Activated naive CD8-positive, alpha-beta T cell (primary cell): ENCODE measurements at regions not wholly inside any gene's neighbourhood (a gene's known extent, or its start where the extent isn't known, plus 50 kb on each side); places are given as distances from the start of the nearest gene placed in this dataset.

Experiments used
- H3K27ac Mint-ChIP-seq: one replicate; pipeline ENCODE4 v1.8.0; 2021; ENCODE audit warnings: mixed read lengths
- H3K27me3 Mint-ChIP-seq: one replicate; pipeline ENCODE4 v1.8.0; 2021; ENCODE audit warnings: mixed read lengths
- H3K36me3 Mint-ChIP-seq: one replicate; pipeline ENCODE4 v1.8.0; 2021; ENCODE audit warnings: mixed read lengths
- H3K4me1 Mint-ChIP-seq: one replicate; pipeline ENCODE4 v1.8.0; 2021; ENCODE audit warnings: low read depth, mixed read lengths
- H3K4me3 Mint-ChIP-seq: one replicate; pipeline ENCODE4 v1.8.0; 2021; ENCODE audit warnings: mild to moderate bottlenecking, mixed read lengths
- H3K9me3 Mint-ChIP-seq: one replicate; pipeline ENCODE4 v1.8.0; 2021; ENCODE audit warnings: low read depth, mixed read lengths

DNA sequence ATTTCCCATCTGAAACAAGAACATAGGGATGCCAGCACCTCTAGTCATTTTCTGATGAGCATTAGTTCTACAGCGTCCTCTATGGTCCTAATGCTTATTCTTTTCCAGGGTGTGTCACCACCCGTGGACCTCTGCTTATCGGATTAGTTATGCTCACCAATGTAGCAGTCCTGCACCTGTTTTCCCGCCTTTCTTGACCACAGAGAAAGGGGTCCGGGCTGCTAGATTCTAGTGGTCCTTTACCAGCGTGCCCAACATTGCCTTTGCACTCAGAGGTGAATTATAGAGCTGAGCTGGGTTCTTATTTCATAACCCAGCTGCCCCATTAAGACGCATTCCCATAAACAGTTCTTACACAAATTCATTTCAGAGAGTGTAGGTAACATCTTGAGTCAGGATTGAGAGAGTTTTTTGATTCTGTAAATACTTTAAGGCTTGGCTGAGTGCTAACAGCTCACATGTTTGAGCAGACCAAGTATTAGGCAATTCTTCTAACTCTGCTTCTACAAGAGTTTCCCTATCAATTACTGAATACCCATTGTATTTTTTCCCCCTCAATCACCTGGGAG is 2205.1 kb upstream of the C9orf72 start:
- Mint-ChIP-seq H3K27ac (no peak overlapping the region), H3K27me3 (no peaks in the 10 kb centered on the region), H3K36me3 (no peaks in the 10 kb centered on the region), H3K4me3 (no peak overlapping the region), H3K4me1 (no peaks in the 10 kb centered on the region), H3K9me3 (peaks cover 14% of the 10 kb centered on the region)

DNA sequence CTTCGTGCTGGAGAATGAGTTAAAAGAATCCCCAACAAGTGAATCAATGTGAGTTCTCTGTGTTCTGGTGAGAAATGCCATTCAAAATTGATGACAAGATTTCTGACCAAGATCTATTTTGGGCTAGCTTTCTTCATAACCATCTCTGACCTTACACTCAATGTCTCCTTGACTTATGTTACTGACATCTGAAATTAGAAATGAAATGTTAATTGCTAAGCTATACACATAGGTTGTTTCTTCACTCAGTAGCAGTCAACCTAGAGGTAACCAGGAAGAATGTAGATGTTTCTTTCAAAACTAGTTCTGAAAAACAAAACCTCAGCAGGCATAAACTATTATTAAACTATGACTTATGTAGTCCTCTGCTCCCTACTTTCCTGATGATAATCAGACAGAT is 2220.7 kb upstream of the C9orf72 start:
- H3K36me3 Mint-ChIP-seq: no peaks in the 10 kb centered on the region
- H3K27me3 Mint-ChIP-seq: no peaks in the 10 kb centered on the region
- H3K27ac Mint-ChIP-seq: no peak overlapping the region
- no peaks in the 10 kb centered on the region for H3K4me1 Mint-ChIP-seq
- no peak overlapping the region for H3K4me3 Mint-ChIP-seq
- no peaks in the 10 kb centered on the region for H3K9me3 Mint-ChIP-seq

DNA sequence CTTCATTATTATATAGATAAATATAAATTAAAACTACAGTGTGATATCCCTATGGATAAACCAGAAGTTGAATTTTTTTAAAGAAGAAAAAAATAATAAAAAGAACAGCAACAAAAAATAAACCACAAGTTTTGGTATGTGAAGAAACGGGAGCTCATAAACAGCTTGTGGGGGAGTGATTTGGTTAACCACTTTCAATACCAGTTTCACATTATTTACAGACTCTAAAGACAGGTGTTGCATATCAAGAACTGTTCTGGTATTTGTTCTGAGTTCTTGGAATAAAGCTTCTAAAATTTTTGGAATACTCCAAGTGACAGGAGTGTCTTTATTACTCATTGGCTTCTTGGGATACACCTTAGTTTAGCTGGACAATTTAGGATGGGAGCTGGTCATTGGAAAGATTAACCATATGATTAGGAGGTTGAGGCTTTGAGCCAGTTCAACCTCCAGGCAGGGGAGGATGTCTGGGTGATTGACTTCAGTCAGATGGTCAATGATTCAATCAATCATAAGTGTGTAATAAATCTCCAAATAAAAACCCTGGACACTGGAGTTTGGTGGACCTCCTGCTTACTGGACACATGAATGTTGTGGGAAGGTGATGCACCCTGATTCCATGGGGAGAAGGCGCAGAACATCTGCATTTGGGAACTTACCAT is 2223.1 kb upstream of the C9orf72 start:
- H3K4me3 Mint-ChIP-seq: no peak overlapping the region
- no peak overlapping the region for H3K27ac Mint-ChIP-seq
- peaks cover 4% of the 10 kb centered on the region for H3K9me3 Mint-ChIP-seq
- H3K27me3 Mint-ChIP-seq: no peaks in the 10 kb centered on the region
- H3K36me3 Mint-ChIP-seq: no peaks in the 10 kb centered on the region
- H3K4me1 Mint-ChIP-seq: no peaks in the 10 kb centered on the region

DNA sequence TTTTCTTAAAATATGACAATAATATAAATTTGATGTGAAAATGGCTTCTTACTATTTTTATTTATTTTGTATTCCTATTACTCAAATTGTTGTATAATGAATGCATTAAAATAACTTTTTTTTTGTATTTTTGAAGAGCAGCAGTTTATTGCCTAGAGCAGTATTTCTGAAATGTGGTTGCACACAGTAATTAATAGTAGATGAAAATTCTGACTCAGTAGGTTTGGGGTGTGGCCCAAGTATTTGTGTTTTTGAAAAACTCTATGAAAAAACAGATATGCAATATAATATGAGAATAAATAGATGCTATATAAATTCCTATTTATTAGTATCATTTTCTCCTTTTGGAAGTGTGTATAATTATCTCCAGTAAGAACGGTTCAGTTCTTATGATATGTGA is 2225.3 kb upstream of the C9orf72 start:
- Mint-ChIP-seq H3K27ac (no peak overlapping the region), H3K4me3 (no peak overlapping the region), H3K4me1 (no peaks in the 10 kb centered on the region), H3K27me3 (no peaks in the 10 kb centered on the region), H3K9me3 (peaks cover 4% of the 10 kb centered on the region), H3K36me3 (no peaks in the 10 kb centered on the region)

DNA sequence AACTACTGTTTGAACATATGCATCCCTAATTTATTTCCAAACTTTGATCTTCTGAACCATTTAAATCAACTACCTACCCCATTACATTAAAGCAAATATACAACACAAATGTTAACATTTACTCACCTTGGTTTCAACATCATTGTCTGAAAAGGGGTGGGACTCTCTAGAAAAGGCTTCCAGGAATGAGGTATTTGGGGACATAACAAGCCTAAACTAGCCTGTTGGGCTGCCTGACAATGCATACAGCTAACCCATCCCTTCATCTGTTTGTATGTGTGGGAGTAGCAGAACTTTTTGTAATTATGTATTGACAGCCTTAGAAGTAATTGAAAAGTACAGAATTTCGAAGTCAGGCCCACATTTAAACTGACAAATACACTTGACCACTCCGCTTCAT is 2225.9 kb upstream of the C9orf72 start:
- Mint-ChIP-seq H3K4me1 (no peaks in the 10 kb centered on the region), H3K27me3 (no peaks in the 10 kb centered on the region), H3K27ac (no peak overlapping the region), H3K36me3 (no peaks in the 10 kb centered on the region), H3K4me3 (no peak overlapping the region), H3K9me3 (peaks cover 4% of the 10 kb centered on the region)

DNA sequence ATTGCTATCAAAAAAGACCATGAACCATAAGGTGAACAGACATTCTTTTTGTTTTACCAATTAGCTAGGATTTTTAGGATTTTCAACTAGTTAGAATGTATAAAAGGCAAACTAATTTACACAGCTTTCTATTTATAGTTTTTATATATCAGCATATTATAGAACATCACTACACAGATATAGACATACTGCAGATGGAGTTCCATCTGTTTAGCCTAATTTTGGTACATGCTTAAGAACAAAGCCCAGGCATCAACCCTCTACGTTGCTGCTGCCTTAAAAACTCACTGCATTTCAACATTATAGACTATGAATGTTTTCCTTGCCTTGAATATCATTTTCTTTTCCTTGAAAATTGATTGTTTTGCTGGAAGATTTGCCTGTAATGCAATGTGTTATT is 2227.5 kb upstream of the C9orf72 start:
- no peaks in the 10 kb centered on the region for H3K36me3 Mint-ChIP-seq
- peaks cover 4% of the 10 kb centered on the region for H3K9me3 Mint-ChIP-seq
- no peaks in the 10 kb centered on the region for H3K27me3 Mint-ChIP-seq
- no peak overlapping the region for H3K4me3 Mint-ChIP-seq
- H3K27ac Mint-ChIP-seq: no peak overlapping the region
- no peaks in the 10 kb centered on the region for H3K4me1 Mint-ChIP-seq

DNA sequence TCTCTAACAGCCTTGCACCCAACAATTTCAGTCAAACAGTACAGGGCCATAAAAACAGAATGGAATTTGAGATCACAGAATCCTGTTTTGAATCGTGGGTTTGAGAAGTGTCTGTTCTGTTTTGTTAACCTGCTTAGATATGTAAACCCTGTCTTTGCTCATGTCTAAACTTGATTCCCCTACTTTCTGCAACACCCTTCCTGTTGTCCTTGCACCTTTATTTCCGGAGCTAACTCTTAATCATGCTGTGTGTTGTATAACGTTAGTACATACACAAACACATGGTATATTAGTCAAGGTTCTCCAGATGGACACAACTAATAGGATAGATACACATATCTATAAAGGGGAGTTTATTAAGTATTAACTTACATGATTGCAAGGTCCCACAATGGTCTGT is 2229.2 kb upstream of the C9orf72 start:
- Mint-ChIP-seq H3K4me3 (no peak overlapping the region), H3K4me1 (no peaks in the 10 kb centered on the region), H3K9me3 (peaks cover 4% of the 10 kb centered on the region), H3K27ac (no peak overlapping the region), H3K36me3 (no peaks in the 10 kb centered on the region), H3K27me3 (no peaks in the 10 kb centered on the region)

DNA sequence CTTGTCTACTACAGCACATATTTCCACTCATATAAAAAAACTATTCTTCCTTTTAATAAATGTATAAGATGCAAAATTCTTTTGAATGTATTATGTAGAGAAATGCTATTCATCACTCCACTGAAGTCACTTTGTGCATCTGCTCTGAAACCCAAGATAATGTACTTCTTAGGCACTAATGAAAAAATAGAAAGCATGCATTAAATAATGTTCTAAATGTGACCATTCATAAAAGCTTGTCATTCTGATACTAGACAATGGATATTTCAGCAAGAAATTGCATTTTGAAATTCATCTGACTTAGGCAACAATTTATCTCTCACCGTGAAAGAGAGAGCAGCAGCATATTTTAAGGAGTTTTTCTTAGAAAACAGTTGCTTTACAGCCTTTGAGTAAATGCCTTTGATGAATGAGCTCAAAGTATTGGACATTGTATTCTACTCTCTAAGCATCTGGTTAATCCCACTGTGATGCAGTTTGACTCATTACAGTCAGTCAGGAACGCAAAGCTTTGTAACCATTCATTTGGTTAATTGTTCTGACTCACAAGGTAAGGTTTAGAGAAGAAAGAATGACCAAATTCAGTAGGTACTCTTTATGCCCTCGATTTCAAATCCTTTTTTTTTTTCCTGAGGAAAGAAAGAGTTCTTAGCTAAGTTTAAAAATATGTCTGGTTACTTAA is 2233.8 kb upstream of the C9orf72 start:
- Mint-ChIP-seq H3K36me3 (no peaks in the 10 kb centered on the region), H3K4me1 (no peaks in the 10 kb centered on the region), H3K27ac (no peak overlapping the region), H3K9me3 (peaks cover 4% of the 10 kb centered on the region), H3K27me3 (no peaks in the 10 kb centered on the region), H3K4me3 (no peak overlapping the region)

DNA sequence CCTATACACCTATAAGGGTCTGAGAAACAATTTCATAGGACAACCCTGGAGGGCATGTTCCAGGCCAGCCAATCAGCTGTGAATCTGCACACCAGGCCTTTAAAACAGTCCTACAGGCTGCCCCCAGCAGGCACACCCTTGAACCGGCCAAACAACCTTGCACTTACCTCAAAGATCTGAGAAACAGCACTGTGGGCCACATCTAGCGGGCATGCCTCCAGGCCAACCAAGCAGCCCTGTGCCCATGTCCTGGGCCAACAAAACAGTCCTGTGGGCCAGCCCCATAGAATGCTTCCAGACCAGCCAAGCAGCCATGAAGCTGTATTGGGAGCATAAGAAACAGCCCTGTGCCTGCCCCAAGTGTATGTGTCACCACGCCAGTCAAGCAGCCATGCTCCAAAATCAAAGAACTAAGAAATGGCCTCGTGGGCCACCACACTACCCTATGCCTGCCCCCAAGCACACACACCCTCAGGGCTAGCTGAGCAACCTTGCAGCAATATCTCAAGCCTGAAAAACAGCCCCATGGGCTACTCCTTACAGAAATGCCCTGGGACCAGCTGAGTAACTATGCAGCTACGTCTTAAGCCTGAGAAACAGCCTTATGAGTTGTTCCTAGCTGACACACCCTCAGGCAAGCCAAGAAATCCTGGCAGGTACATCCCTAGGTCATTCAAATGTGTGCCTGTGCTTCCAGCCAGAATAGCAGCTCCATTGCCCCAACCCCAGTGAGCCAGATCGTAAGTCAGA is 2243.8 kb upstream of the C9orf72 start:
- H3K4me3 Mint-ChIP-seq: no peak overlapping the region
- H3K36me3 Mint-ChIP-seq: no peaks in the 10 kb centered on the region
- H3K27ac Mint-ChIP-seq: no peak overlapping the region
- no peaks in the 10 kb centered on the region for H3K4me1 Mint-ChIP-seq
- no peaks in the 10 kb centered on the region for H3K27me3 Mint-ChIP-seq
- peaks cover 22% of the 10 kb centered on the region for H3K9me3 Mint-ChIP-seq

DNA sequence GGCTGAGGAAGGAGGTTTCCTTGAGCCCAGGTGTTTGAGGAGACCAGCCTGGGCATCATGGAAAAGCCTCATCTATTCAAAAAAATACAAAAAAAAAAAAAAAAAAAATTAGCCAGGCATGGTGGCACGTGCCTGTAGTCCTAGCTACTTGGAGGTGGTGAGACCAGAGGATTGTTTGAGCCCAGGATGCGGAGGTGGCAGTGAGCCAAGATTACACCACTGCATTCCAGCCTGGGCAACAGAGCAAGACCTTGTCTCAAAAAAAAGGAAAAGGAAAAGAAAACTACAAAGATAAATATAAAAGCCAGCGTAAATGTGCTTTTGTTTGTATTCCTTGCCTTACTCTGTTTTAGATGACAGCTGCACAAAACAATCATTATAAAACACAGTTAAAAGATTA is 2249.2 kb upstream of the C9orf72 start:
- Mint-ChIP-seq H3K4me1 (no peaks in the 10 kb centered on the region), H3K9me3 (peaks cover 30% of the 10 kb centered on the region), H3K4me3 (no peak overlapping the region), H3K27me3 (no peaks in the 10 kb centered on the region), H3K27ac (no peak overlapping the region), H3K36me3 (no peaks in the 10 kb centered on the region)

DNA sequence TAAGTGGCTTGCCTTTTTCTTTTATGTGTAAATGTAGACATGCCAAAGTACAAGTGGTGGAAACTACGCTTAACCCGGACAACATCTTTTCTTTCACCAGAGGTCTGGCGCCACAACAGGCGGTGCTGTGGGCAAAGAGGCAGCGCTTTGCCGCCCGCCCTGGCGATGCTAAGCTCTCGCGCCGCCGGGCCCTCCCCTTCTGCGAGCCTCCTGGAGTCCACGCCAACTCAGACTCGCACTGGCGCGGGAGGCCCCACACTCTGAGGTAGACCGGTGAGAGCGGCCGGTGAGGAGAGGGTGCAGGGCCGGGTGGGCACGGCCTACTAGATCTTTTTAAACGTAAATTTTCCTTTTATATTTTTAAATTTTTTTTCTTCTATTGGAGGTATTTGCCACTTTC is 2253.1 kb upstream of the C9orf72 start:
- Mint-ChIP-seq H3K36me3 (no peaks in the 10 kb centered on the region), H3K27me3 (no peaks in the 10 kb centered on the region), H3K27ac (no peak overlapping the region), H3K9me3 (peaks cover 11% of the 10 kb centered on the region), H3K4me1 (no peaks in the 10 kb centered on the region), H3K4me3 (no peak overlapping the region)

DNA sequence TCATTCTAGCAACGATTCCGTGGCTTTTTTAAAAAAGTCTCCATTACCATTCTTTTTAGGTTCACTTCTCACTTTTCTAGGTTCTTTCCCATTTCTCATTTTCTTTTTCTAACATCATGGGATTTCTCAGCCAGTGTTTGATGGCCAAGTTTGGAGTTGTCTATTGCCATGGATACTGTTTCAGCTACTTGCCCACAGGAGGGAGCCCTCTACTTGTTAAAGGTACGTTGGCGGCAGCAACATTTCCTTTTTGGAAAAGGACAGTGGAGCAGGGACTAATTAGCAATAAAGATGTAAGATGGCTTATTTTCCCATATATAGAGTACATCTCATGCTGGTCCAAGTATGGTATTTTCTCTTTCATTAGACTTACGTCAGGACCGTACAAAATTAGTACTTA is 2257.5 kb upstream of the C9orf72 start:
- H3K27ac Mint-ChIP-seq: no peak overlapping the region
- no peaks in the 10 kb centered on the region for H3K4me1 Mint-ChIP-seq

DNA sequence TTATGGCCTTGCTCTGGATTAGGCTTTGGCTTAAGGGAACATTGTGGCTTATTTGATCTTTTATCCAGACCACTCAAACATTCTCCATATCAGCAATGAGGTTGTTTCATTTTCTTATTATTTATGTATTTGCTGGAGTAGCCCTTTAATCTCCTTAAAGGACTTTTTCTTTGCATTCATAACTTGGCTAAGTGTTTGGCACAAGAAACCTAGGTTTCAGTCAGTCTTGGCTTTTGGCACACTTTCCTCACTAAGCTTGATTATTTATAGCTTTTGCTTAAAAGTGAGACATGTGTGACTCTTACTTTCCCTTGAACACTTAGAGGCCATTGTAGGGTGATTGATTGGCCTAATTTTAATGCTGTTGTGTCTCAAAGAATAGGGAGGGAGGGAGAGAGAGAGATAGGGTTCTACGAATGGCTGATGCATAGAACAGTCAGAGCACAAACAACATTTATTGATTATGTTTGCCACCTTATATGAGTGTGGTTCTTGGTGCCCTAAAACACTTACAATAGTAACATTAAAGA is 2265.3 kb upstream of the C9orf72 start:
- no peak overlapping the region for H3K27ac Mint-ChIP-seq
- no peaks in the 10 kb centered on the region for H3K27me3 Mint-ChIP-seq
- no peaks in the 10 kb centered on the region for H3K4me1 Mint-ChIP-seq
- H3K9me3 Mint-ChIP-seq: peaks cover 6% of the 10 kb centered on the region
- no peaks in the 10 kb centered on the region for H3K36me3 Mint-ChIP-seq
- H3K4me3 Mint-ChIP-seq: no peak overlapping the region

More for the DNA sequence above, 2257.5 kb upstream of the C9orf72 start:
- Mint-ChIP-seq H3K9me3 (peaks cover 11% of the 10 kb centered on the region), H3K4me3 (no peak overlapping the region), H3K27me3 (no peaks in the 10 kb centered on the region), H3K36me3 (no peaks in the 10 kb centered on the region)

DNA sequence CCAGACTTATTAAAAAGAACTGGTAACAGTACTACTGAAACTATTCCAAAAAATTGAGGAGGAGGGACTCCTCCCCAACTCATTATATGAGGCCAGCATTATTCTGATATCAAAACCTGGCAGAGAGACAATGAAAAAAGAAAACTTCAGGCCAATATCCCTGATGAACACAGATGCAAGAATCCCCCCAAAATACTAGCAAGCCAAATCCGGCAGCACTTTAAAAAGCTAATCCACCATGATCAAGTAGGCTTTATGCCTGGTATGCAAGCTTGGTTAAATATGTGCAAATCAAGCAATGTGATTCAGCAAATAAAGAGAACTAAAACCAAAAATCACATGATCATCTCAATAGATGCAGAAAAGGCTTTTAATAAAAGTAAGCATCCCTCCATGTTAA is 2271.0 kb upstream of the C9orf72 start:
- Mint-ChIP-seq H3K4me1 (no peaks in the 10 kb centered on the region), H3K9me3 (peaks cover 4% of the 10 kb centered on the region)

DNA sequence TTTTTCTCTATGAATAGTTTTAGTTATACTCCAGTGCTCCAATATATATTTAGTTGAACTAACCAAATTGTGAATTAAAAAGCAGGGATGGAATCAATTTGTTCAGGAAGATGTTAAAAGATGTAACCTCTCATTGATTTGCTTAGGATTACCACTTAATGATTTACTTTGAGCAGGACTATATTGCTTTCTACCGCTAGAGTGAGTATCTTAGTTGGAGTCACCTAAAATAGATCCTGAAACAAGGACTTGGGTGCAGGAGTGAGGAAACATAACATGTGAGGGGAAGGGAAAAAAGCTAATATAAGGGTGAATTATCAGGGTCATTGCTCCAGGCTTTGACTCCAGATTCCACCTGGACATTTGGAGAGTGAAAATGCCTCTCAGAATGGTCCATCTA is 2277.4 kb upstream of the C9orf72 start:
- peaks cover under 1% of the 10 kb centered on the region for H3K9me3 Mint-ChIP-seq
- no peaks in the 10 kb centered on the region for H3K36me3 Mint-ChIP-seq
- no peak overlapping the region for H3K4me3 Mint-ChIP-seq
- no peaks in the 10 kb centered on the region for H3K27me3 Mint-ChIP-seq
- no peaks in the 10 kb centered on the region for H3K4me1 Mint-ChIP-seq
- no peak overlapping the region for H3K27ac Mint-ChIP-seq

More for the DNA sequence above, 2271.0 kb upstream of the C9orf72 start:
- H3K27ac Mint-ChIP-seq: no peak overlapping the region
- H3K27me3 Mint-ChIP-seq: no peaks in the 10 kb centered on the region
- no peaks in the 10 kb centered on the region for H3K36me3 Mint-ChIP-seq
- H3K4me3 Mint-ChIP-seq: no peak overlapping the region
